Epithelial cell of esophagus (primary cell): ENCODE measurements at regions not wholly inside any gene's neighbourhood (a gene's known extent, or its start where the extent isn't known, plus 50 kb on each side); places are given as distances from the start of the nearest gene placed in this dataset.
"Not testable (repeated sequence)": the region's sequence is repeated elsewhere in the genome, so short reads cannot be mapped to it uniquely, and the experiment has no call there.

Source experiments
- DNase-seq: peaks from one replicate; pipeline ENCODE4 v3.0.0; 2010; ENCODE audit warnings: low read depth
- H3K4me3 ChIP-seq: 2 replicates; pipeline ENCODE4 v1.5.1; 2011; ENCODE audit warnings: mild to moderate bottlenecking, low read length, control low read depth
- CTCF ChIP-seq: IDR thresholded peaks from 2 replicates; pipeline ENCODE4 v1.5.1; 2011; ENCODE audit warnings: low read depth, mild to moderate bottlenecking, low read length, control low read depth, inconsistent platforms; ENCODE audit not compliant: insufficient read depth; ENCODE audit errors: missing control alignments

- no peak overlapping the region for H3K4me3 ChIP-seq
- DNase-seq = no peak
- TF ChIP-seq CTCF = no peak
These were observed 160.3 kb downstream of the CXXC4 start for GRCh38 chr4:104334410-104334809.

DNA sequence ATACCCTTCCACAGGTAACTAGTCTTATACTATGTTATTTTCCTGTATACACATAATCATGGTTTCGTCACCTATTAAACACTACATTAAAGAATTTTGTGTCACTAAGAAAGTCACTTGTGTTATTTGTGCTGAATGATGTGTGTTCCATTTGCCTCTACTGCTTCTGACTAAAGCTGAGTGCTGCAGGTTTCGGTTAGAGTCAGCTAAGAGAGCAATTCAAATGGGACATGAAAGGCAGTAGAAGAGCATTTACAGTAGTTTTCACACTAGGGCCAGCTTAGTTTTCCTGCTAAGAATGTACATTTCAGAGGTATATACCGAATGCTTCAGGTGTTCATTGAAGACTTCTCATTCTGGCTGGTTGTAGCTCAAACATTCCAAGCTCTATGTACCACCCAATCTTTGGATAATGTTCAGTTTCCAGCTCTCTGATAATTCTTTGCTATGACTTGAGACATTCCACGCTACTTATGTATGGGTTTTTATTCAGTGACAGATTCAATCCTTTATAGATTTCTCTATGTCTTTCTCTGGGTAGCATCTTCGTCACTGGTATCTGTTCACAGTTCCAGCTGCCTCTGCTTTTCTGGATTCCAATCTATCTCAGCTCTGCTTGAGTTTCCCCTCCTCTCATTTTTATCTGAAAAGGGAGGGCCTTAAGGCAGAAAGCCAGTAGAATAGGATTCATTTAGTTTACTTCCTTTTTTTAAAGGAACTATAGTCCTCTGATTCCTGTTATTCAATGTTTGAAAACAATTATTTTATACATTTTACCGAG is 164.4 kb downstream of the CXXC4 start:
- no peak for TF ChIP-seq CTCF
- no peak overlapping the region for H3K4me3 ChIP-seq
- DNase-seq = no peak

DNA sequence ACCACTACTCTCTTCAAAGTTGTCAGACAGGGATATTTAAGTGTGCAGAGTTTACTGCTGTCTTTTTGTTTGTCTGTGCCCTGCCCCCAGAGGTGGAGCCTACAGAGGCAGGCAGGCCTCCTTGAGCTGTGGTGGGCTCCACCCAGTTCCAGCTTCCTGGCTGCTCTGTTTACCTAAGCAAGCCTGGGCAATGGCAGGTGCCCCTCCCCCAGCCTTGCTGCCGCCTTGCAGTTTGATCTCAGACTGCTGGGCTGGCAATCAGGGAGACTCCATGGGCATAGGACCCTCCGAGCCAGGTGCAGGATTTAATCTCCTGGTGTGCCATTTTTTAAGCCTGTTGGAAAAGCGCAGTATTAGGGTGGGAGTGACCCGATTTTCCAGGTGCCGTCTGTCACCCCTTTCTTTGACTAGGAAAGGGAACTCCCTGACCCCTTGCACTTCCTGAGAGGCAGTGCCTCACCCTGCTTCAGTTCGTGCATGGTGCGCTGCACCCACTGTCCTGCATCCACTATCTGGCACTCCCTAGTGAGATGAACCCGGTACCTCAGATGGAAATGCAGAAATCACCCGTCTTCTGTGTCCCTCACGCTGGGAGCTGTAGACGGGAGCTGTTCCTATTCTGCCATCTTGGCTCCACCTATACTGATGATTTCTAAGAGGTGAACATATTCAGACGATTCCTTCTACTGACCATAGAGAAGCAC is 167.6 kb downstream of the CXXC4 start:
- DNase-seq, H3K4me3 ChIP-seq: not testable (repeated sequence)

GRCh38 chr4:104302731-104303130 is 192.0 kb downstream of the CXXC4 start:
- H3K4me3 ChIP-seq = no peak overlapping the region
- TF ChIP-seq CTCF = no peak
- DNase-seq = no peak

DNA sequence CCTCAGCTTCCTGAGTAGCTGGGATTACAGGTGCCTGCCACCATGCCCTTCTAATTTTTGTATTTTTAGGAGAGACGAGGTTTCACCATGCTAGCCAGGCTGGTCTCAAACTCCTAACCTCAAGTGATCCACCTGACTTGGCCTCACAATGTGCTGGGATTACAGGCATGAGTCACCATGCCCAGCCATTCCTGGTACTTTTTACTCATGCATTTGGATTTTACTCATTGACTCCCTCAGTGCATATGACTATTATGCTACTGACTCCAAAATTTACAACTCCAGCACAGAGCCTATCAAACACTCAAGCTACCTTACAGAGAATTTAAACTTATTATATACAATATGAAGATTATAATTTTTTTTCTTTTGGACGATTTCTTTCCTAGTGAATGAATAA is 199.9 kb downstream of the CXXC4 start:
- H3K4me3 ChIP-seq = no peak overlapping the region
- peak; percentile 35 for DNase-seq
- TF ChIP-seq CTCF = no peak

GRCh38 chr4:104286867-104287266 is 207.8 kb downstream of the CXXC4 start:
- no peak for TF ChIP-seq CTCF
- DNase-seq = no peak
- no peak overlapping the region for H3K4me3 ChIP-seq

- TF ChIP-seq CTCF = no peak
- no peak overlapping the region for H3K4me3 ChIP-seq
- no peak for DNase-seq
These were observed 211.4 kb downstream of the CXXC4 start for GRCh38 chr4:104283303-104283702.
